ENCODE measurements at regions not wholly inside any gene's neighbourhood (a gene's known extent, or its start where the extent isn't known, plus 50 kb on each side); places are given as distances from the start of the nearest gene placed in this dataset.

GRCh38 chr15:38002883-38003477, 68.5 kb downstream of the TMCO5A start:
- POLR2A ChIA-PET, result no interaction called here
- CTCF ChIA-PET, result interaction anchor here (0.6 kb wide), 1 partner anchor 226 kb away, joined by 5 read pairs; no protein-coding TSS in a partner anchor
- no peak for DNase-seq (ENCODE audit: extremely low spot score)
- TF ChIP-seq ARNT (IDR thresholded peaks at IDR 0.05), result no peak
- TF ChIP-seq ZNF384 (IDR thresholded peaks at IDR 0.05), result no peak
- no peak for TF ChIP-seq LEF1 (IDR thresholded peaks at IDR 0.05; ENCODE audit: borderline replicate concordance)
- TF ChIP-seq HDGF (IDR thresholded peaks at IDR 0.05; ENCODE audit: borderline replicate concordance), result no peak
- no peak for TF ChIP-seq FOXA1 (IDR thresholded peaks at IDR 0.05)

GRCh38 chr15:38004218-38004861, 69.9 kb downstream of the TMCO5A start:
- CTCF ChIA-PET, result no interaction called here
- no peak for DNase-seq (ENCODE audit: extremely low spot score)
- TF ChIP-seq HDGF (IDR thresholded peaks at IDR 0.05; ENCODE audit: borderline replicate concordance) (no peak), ARNT (IDR thresholded peaks at IDR 0.05) (no peak), ELF4 (IDR thresholded peaks at IDR 0.05) (no peak), SUZ12 (IDR thresholded peaks at IDR 0.05) (no peak)
- POLR2A ChIA-PET, result no interaction called here

GRCh38 chr15:38005953-38006808, 71.7 kb downstream of the TMCO5A start:
- POLR2A ChIA-PET, result no interaction called here
- no peak for TF ChIP-seq CTBP1 (IDR thresholded peaks at IDR 0.05; ENCODE audit: borderline replicate concordance)
- DNase-seq (ENCODE audit: extremely low spot score), result no peak
- CTCF ChIA-PET, result no interaction called here

DNA sequence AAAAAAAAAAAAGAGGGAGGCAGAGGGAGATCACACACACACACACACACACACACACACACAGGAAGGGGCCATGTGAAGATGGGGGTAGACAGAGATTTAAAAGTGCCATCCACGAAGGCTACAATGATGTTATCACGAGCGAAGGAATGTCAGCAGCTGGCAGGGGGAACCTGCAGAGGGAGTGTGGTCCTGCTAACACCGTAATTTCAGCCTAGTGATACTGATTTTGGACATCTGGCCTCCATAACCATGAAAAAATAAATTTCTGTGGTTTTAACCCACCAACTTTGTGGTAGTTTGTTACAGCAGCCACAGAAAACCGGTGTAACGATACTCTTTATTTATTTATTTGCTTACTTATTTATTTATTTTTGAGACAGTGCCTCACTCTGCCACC, 76.0 kb downstream of the TMCO5A start:
- no peak for DNase-seq (ENCODE audit: extremely low spot score)
- CTCF ChIA-PET, result no interaction called here
- TF ChIP-seq ARNT (IDR thresholded peaks at IDR 0.05) (no peak), FOXM1 (IDR thresholded peaks at IDR 0.05; ENCODE audit: borderline replicate concordance) (no peak), TARDBP (IDR thresholded peaks at IDR 0.05) (no peak), SP1 (IDR thresholded peaks at IDR 0.05) (no peak), NFRKB (IDR thresholded peaks at IDR 0.05) (no peak), SUZ12 (IDR thresholded peaks at IDR 0.05) (no peak), ZNF384 (IDR thresholded peaks at IDR 0.05) (no peak), FOXK2 (IDR thresholded peaks at IDR 0.05) (no peak), FOXA1 (IDR thresholded peaks at IDR 0.05) (no peak), LEF1 (IDR thresholded peaks at IDR 0.05; ENCODE audit: borderline replicate concordance) (no peak), CTBP1 (IDR thresholded peaks at IDR 0.05; ENCODE audit: borderline replicate concordance) (no peak), PKNOX1 (IDR thresholded peaks at IDR 0.05) (no peak)
- POLR2A ChIA-PET, result no interaction called here

DNA sequence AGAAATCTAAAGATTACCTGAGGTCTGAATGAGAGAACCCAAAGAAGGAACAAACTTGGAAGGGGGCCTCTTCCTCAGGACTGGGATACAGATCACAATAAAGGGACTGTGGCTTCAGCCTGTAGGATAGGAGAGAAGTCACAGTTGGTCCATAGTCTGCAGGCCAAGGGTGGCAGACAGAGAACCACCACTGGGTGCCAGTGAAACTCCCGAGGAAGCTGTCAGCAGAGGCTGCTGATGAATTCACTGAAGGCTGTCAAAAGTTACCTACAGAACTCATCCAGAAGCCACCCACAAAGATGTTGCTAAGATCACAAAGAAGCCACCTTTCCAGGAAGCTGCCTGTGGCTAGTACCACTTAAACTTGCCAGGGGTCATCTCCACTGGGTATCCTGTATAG, 78.5 kb downstream of the TMCO5A start:
- no peak for DNase-seq (ENCODE audit: extremely low spot score)
- ChIA-PET CTCF (no interaction called here), POLR2A (no interaction called here)
- no peak for TF ChIP-seq SP1 (IDR thresholded peaks at IDR 0.05)
- no peak for TF ChIP-seq ZNF384 (IDR thresholded peaks at IDR 0.05)
- TF ChIP-seq NFRKB (IDR thresholded peaks at IDR 0.05), result no peak
- TF ChIP-seq SUZ12 (IDR thresholded peaks at IDR 0.05), result no peak
- no peak for TF ChIP-seq FOXK2 (IDR thresholded peaks at IDR 0.05)
- TF ChIP-seq LEF1 (IDR thresholded peaks at IDR 0.05; ENCODE audit: borderline replicate concordance), result no peak
- TF ChIP-seq FOXM1 (IDR thresholded peaks at IDR 0.05; ENCODE audit: borderline replicate concordance), result no peak
- no peak for TF ChIP-seq TARDBP (IDR thresholded peaks at IDR 0.05)
- no peak for TF ChIP-seq ARNT (IDR thresholded peaks at IDR 0.05)
- TF ChIP-seq PKNOX1 (IDR thresholded peaks at IDR 0.05), result no peak
- no peak for TF ChIP-seq L3MBTL2 (conservative IDR thresholded peaks at IDR 0.05)
- no peak for TF ChIP-seq HDGF (IDR thresholded peaks at IDR 0.05; ENCODE audit: borderline replicate concordance)
- no peak for TF ChIP-seq ELF4 (IDR thresholded peaks at IDR 0.05)
- no peak for TF ChIP-seq BHLHE40 (IDR thresholded peaks at IDR 0.05; ENCODE audit: borderline replicate concordance)
- no peak for TF ChIP-seq CTBP1 (IDR thresholded peaks at IDR 0.05; ENCODE audit: borderline replicate concordance)
- no peak for TF ChIP-seq FOXA1 (IDR thresholded peaks at IDR 0.05)

DNA sequence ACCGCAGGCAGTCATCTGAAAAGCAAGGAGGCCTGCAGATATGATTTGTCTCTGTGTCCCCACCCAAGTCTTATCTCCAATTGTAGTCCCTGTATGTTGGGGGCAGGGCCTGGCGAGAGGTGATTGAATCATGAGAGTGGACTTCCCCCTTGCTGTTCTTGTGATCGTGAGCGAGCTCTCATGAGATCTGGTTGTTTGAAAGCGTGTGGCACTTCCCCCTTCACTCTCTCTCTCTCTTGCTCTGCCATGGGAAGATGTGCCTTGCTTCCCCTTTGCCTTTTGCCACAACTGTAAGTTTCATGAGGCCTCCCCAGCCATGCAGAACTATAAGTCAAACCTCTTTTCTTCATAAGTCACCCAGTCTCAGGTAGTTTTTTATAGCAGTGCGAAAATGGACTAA, 83.3 kb downstream of the TMCO5A start:
- CTCF ChIA-PET, result no interaction called here
- POLR2A ChIA-PET, result no interaction called here
- TF ChIP-seq ELF4 (IDR thresholded peaks at IDR 0.05), result no peak
- no peak for TF ChIP-seq BHLHE40 (IDR thresholded peaks at IDR 0.05; ENCODE audit: borderline replicate concordance)
- TF ChIP-seq SUZ12 (IDR thresholded peaks at IDR 0.05), result no peak
- TF ChIP-seq NFRKB (IDR thresholded peaks at IDR 0.05), result no peak
- TF ChIP-seq FOXA1 (IDR thresholded peaks at IDR 0.05), result no peak
- TF ChIP-seq LEF1 (IDR thresholded peaks at IDR 0.05; ENCODE audit: borderline replicate concordance), result no peak
- TF ChIP-seq TARDBP (IDR thresholded peaks at IDR 0.05), result no peak
- no peak for TF ChIP-seq FOXK2 (IDR thresholded peaks at IDR 0.05)
- no peak for TF ChIP-seq HDGF (IDR thresholded peaks at IDR 0.05; ENCODE audit: borderline replicate concordance)
- no peak for TF ChIP-seq ZNF384 (IDR thresholded peaks at IDR 0.05)
- no peak for TF ChIP-seq SP1 (IDR thresholded peaks at IDR 0.05)
- TF ChIP-seq L3MBTL2 (conservative IDR thresholded peaks at IDR 0.05), result no peak
- TF ChIP-seq FOXM1 (IDR thresholded peaks at IDR 0.05; ENCODE audit: borderline replicate concordance), result no peak
- TF ChIP-seq CTBP1 (IDR thresholded peaks at IDR 0.05; ENCODE audit: borderline replicate concordance), result no peak
- no peak for TF ChIP-seq ARNT (IDR thresholded peaks at IDR 0.05)
- TF ChIP-seq PKNOX1 (IDR thresholded peaks at IDR 0.05), result no peak
- no peak for DNase-seq (ENCODE audit: extremely low spot score)

Measured in HEK293T (cell line).